ENCODE measurements at regions not wholly inside any gene's neighbourhood (a gene's known extent, or its start where the extent isn't known, plus 50 kb on each side); places are given as distances from the start of the nearest gene placed in this dataset.
"Not testable (repeated sequence)": the region's sequence is repeated elsewhere in the genome, so short reads cannot be mapped to it uniquely, and the experiment has no call there.

GRCh38 chr6:92644104-92644791 is 775.1 kb downstream of the EPHA7 start:
- in situ Hi-C loops (cut with MboI; ENCODE audit: low pct_unique_long_range_greater_than_20kb, low sequenced_read_pairs, unreplicated experiment): not testable (repeated sequence)
- peak; percentile 44 for DNase-seq (ENCODE audit: low spot score)
- TF ChIP-seq CTCF (IDR thresholded peaks at IDR 0.05; ENCODE audit: extremely low read depth, insufficient read depth, missing control alignments): peak; percentile 69

GRCh38 chr6:92635553-92636153 is 783.7 kb downstream of the EPHA7 start:
- no peak for TF ChIP-seq CTCF (IDR thresholded peaks at IDR 0.05; ENCODE audit: extremely low read depth, insufficient read depth, missing control alignments)
- in situ Hi-C loops (cut with MboI; ENCODE audit: low pct_unique_long_range_greater_than_20kb, low sequenced_read_pairs, unreplicated experiment): no loop called here
- no peak for DNase-seq (ENCODE audit: low spot score)

GRCh38 chr6:92634561-92634960 is 784.8 kb downstream of the EPHA7 start:
- no peak for DNase-seq (ENCODE audit: low spot score)
- in situ Hi-C loops (cut with MboI; ENCODE audit: low pct_unique_long_range_greater_than_20kb, low sequenced_read_pairs, unreplicated experiment): no loop called here
- TF ChIP-seq CTCF (IDR thresholded peaks at IDR 0.05; ENCODE audit: extremely low read depth, insufficient read depth, missing control alignments): no peak

GRCh38 chr6:92623431-92623830 is 795.9 kb downstream of the EPHA7 start:
- no peak for DNase-seq (ENCODE audit: low spot score)
- no peak for TF ChIP-seq CTCF (IDR thresholded peaks at IDR 0.05; ENCODE audit: extremely low read depth, insufficient read depth, missing control alignments)
- in situ Hi-C loops (cut with MboI; ENCODE audit: low pct_unique_long_range_greater_than_20kb, low sequenced_read_pairs, unreplicated experiment): no loop called here

GRCh38 chr6:92617721-92618120 is 801.6 kb downstream of the EPHA7 start:
- in situ Hi-C loops (cut with MboI; ENCODE audit: low pct_unique_long_range_greater_than_20kb, low sequenced_read_pairs, unreplicated experiment): no loop called here
- no peak for TF ChIP-seq CTCF (IDR thresholded peaks at IDR 0.05; ENCODE audit: extremely low read depth, insufficient read depth, missing control alignments)
- DNase-seq (ENCODE audit: low spot score): no peak

- no peak for DNase-seq (ENCODE audit: low spot score)
- TF ChIP-seq CTCF (IDR thresholded peaks at IDR 0.05; ENCODE audit: extremely low read depth, insufficient read depth, missing control alignments): no peak
These were observed 810.6 kb downstream of the EPHA7 start for GRCh38 chr6:92608751-92609150.

More at GRCh38 chr6:92608751-92609150, 810.6 kb downstream of the EPHA7 start:
- in situ Hi-C loops (cut with MboI; ENCODE audit: low pct_unique_long_range_greater_than_20kb, low sequenced_read_pairs, unreplicated experiment): no loop called here

Data from GM13977 (cell line).